Keratinocyte (primary cell): ENCODE measurements at regions not wholly inside any gene's neighbourhood (a gene's known extent, or its start where the extent isn't known, plus 50 kb on each side); places are given as distances from the start of the nearest gene placed in this dataset.

ENCODE experiments used
- CTCF ChIP-seq, 3 experiments: IDR thresholded peaks in 1 of 3; conservative IDR thresholded peaks in 1 of 3; optimal IDR thresholded peaks in 1 of 3; 2 replicates in 2 of 3; 3 replicates in 1 of 3; pipeline versions ENCODE3 to v1.5.1; 2011; ENCODE audit warnings: low read length in 3 of 3, mild to moderate bottlenecking in 3 of 3, moderate library complexity in 2 of 3, control low read depth in 1 of 3, inconsistent platforms in 1 of 3; ENCODE audit not compliant: insufficient read depth in 2 of 3; ENCODE audit errors: extremely low read depth in 1 of 3
- EZH2 ChIP-seq: IDR thresholded peaks from one replicate; pipeline ENCODE4 v1.6.1; 2012; ENCODE audit warnings: inconsistent platforms, mild to moderate bottlenecking, low read length, moderate library complexity

- TF ChIP-seq CTCF (optimal IDR thresholded peaks at IDR 0.05 in 1 of 3, IDR thresholded peaks at IDR 0.05 in 1 of 3, conservative IDR thresholded peaks at IDR 0.05 in 1 of 3; ENCODE audit: extremely low read depth in 1 of 3, insufficient read depth in 2 of 3, low read length in 3 of 3), result no peak
- TF ChIP-seq EZH2, result no peak
Observed at GRCh38 chr1:5105744-5106143, 451.3 kb downstream of the AJAP1 start.
